GM23338 (cell line): ENCODE measurements at regions not wholly inside any gene's neighbourhood (a gene's known extent, or its start where the extent isn't known, plus 50 kb on each side); places are given as distances from the start of the nearest gene placed in this dataset.

ENCODE experiments used
- ATAC-seq: fragments of 200-7000 bp; cut with Tn5 transposase; 3 replicates; pipeline ENCODE4 v1.9.1; 2020
- DNase-seq: peaks from one replicate; pipeline ENCODE4 v3.0.0-alpha.2; 2015; ENCODE audit warnings: low spot score
- H2AFZ ChIP-seq: fragments of 200-600 bp; sonication (generic); 2 replicates; pipeline ENCODE4 v1.8.0; 2016; ENCODE audit warnings: antibody characterized with exemption, mild to moderate bottlenecking, moderate library complexity
- H3F3A ChIP-seq: fragments of 200-600 bp; sonication (generic); replicated peaks from 2 replicates; pipeline ENCODE4 v1.8.0; 2017; ENCODE audit warnings: antibody characterized with exemption, mixed run types, low read depth
- H3K27ac ChIP-seq: fragments of 200-600 bp; sonication (generic); 2 replicates; pipeline ENCODE4 v1.6.1; 2016; ENCODE audit warnings: low read depth
- H3K27me3 ChIP-seq: fragments of 200-600 bp; sonication (generic); 2 replicates; pipeline ENCODE4 v1.8.0; 2016; ENCODE audit warnings: mild to moderate bottlenecking, mixed run types, moderate library complexity; ENCODE audit not compliant: insufficient read depth
- H3K36me3 ChIP-seq: fragments of 200-600 bp; sonication (generic); 2 replicates; pipeline ENCODE4 v1.8.0; 2016; ENCODE audit warnings: mild to moderate bottlenecking; ENCODE audit not compliant: insufficient read depth
- H3K4me1 ChIP-seq: fragments of 200-600 bp; sonication (generic); 2 replicates; pipeline ENCODE4 v1.8.0; 2016; ENCODE audit warnings: mild to moderate bottlenecking, moderate library complexity; ENCODE audit not compliant: insufficient read depth
- H3K4me2 ChIP-seq: fragments of 200-600 bp; sonication (generic); 2 replicates; pipeline ENCODE4 v1.7.1; 2017; ENCODE audit warnings: mixed run types
- H3K4me3 ChIP-seq: fragments of 200-600 bp; sonication (generic); 2 replicates; pipeline ENCODE4 v1.6.1; 2016; ENCODE audit warnings: mixed run types
- H3K79me2 ChIP-seq: fragments of 200-600 bp; sonication (generic); replicated peaks from 2 replicates; pipeline ENCODE4 v1.8.0; 2017; ENCODE audit warnings: mild to moderate bottlenecking; ENCODE audit not compliant: insufficient read depth
- H3K9me2 ChIP-seq: fragments of 200-600 bp; sonication (generic); 2 replicates; pipeline ENCODE4 v1.8.0; 2017; ENCODE audit not compliant: insufficient read depth
- H4K20me1 ChIP-seq: fragments of 200-600 bp; sonication (generic); replicated peaks from 2 replicates; pipeline ENCODE4 v1.8.0; 2017; ENCODE audit warnings: mild to moderate bottlenecking; ENCODE audit not compliant: insufficient read depth
- H3K27ac Mint-ChIP-seq: 2 replicates; pipeline ENCODE4 v1.8.0; 2020; ENCODE audit warnings: inconsistent platforms, mild to moderate bottlenecking, moderate library complexity, mixed read lengths
- H3K27me3 Mint-ChIP-seq: 3 replicates; pipeline ENCODE4 v1.8.0; 2022; ENCODE audit warnings: low read depth, mild to moderate bottlenecking, moderate library complexity, mixed read lengths, inconsistent platforms; ENCODE audit not compliant: insufficient read depth, poor library complexity
- H3K36me3 Mint-ChIP-seq: 3 replicates; pipeline ENCODE4 v1.8.0; 2021; ENCODE audit warnings: low read depth, mild to moderate bottlenecking, inconsistent platforms, moderate library complexity, mixed read lengths
- H3K4me1 Mint-ChIP-seq: 3 replicates; pipeline ENCODE4 v1.8.0; 2020; ENCODE audit warnings: mild to moderate bottlenecking, inconsistent platforms, mixed read lengths
- H3K4me3 Mint-ChIP-seq: 3 replicates; pipeline ENCODE4 v1.8.0; 2021; ENCODE audit warnings: moderate library complexity, mild to moderate bottlenecking, inconsistent platforms, mixed read lengths
- H3K9me3 Mint-ChIP-seq: 3 replicates; pipeline ENCODE4 v1.8.0; 2020; ENCODE audit warnings: moderate library complexity, mild to moderate bottlenecking, inconsistent platforms, mixed read lengths
- CREB1 ChIP-seq: fragments of 250-450 bp; sonication (Bioruptor Pico); IDR thresholded peaks from 2 replicates; pipeline ENCODE4 v1.5.0; 2020; ENCODE audit warnings: low read depth, mild to moderate bottlenecking, moderate library complexity
- EZH2 ChIP-seq: fragments of 200-600 bp; sonication (generic); IDR thresholded peaks from one replicate; pipeline ENCODE4 v1.8.0; 2017; ENCODE audit warnings: antibody characterized with exemption, mild to moderate bottlenecking, low read depth; ENCODE audit not compliant: unreplicated experiment
- EZH2phosphoT487 ChIP-seq: fragments of 200-600 bp; sonication (generic); IDR thresholded peaks from one replicate; pipeline ENCODE4 v1.8.1; 2018; ENCODE audit warnings: antibody characterized with exemption; ENCODE audit not compliant: unreplicated experiment
- JUNB ChIP-seq: IDR thresholded peaks from one replicate; pipeline ENCODE4 v1.6.1; 2016; ENCODE audit warnings: antibody characterized with exemption; ENCODE audit not compliant: unreplicated experiment
- NANOG ChIP-seq: IDR thresholded peaks from 2 replicates; pipeline ENCODE4 v1.6.1; 2016; ENCODE audit warnings: antibody characterized with exemption, borderline replicate concordance
- REST ChIP-seq: IDR thresholded peaks from one replicate; pipeline ENCODE4 v1.6.1; 2018; ENCODE audit warnings: antibody characterized with exemption; ENCODE audit not compliant: unreplicated experiment
- STAT1 ChIP-seq: IDR thresholded peaks from one replicate; pipeline ENCODE4 v1.6.1; 2016; ENCODE audit warnings: antibody characterized with exemption; ENCODE audit not compliant: unreplicated experiment
- ZNF114 ChIP-seq: fragments of 250-450 bp; sonication (Bioruptor Pico); IDR thresholded peaks from 2 replicates; pipeline ENCODE4 v1.5.0; 2020; ENCODE audit warnings: mild to moderate bottlenecking, moderate library complexity
- ZNF331 ChIP-seq: fragments of 250-450 bp; sonication (Bioruptor Pico); IDR thresholded peaks from 2 replicates; pipeline ENCODE4 v1.5.0; 2020; ENCODE audit warnings: low read depth, mild to moderate bottlenecking, moderate library complexity
- ZNF462 ChIP-seq: fragments of 250-450 bp; sonication (Bioruptor Pico); IDR thresholded peaks from 2 replicates; pipeline ENCODE4 v1.5.0; 2020; ENCODE audit warnings: mild to moderate bottlenecking, moderate library complexity
- TF ChIP-seq, protein P1 (sequence below), 2 experiments: fragments of 200-600 bp in 1 of 2; sonication (generic) in 1 of 2; conservative IDR thresholded peaks; 2 replicates each; pipeline versions ENCODE4 v1.5.1 to v1.6.1; 2016 to 2017; ENCODE audit warnings: antibody characterized with exemption in 2 of 2, low read depth in 2 of 2, mild to moderate bottlenecking in 2 of 2, moderate library complexity in 1 of 2
- TF ChIP-seq, protein P2 (sequence below): IDR thresholded peaks from 2 replicates; pipeline ENCODE4 v1.6.1; 2016; ENCODE audit warnings: antibody characterized with exemption

DNA sequence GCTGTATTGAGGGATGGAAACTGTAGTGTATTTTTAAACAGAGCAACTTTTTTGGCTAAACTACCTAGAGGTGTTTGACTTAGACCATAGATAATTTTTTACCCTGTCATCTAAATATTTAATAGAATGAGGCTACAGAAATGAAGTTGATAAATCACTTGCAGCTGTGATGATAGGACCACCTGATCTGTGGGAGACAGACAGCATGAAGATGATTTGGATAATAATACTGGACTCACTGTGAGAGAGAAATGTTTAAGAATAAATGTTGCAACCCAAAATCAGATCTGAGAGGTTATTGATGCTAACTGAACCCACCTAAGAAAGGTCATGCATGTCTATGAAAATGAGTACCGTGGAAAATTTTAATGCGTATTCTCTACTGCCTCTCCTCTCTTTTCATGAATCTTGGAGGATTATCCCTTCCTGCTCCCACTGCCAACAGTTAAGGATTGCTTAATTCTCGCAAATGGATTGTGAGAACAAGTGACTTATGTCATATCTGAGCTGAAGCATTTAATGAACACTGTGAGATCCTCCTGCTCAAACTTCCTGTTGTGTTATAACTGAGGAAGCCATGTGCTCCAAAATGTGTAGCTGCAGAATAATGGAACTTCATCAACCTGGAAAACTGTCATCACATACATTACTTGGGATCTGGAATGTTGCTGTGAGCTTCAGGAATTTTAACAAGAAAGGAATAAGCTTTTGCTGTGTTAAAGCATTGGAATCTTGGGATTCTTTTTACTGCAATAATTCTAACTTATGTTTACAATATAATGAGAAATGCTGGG lies 617.9 kb upstream of the CDH18 start (continued):
- no peak for TF ChIP-seq CREB1 (CRISPR knock-in tag)
- TF ChIP-seq EZH2phosphoT487: no peak
- no peak for TF ChIP-seq STAT1

DNA sequence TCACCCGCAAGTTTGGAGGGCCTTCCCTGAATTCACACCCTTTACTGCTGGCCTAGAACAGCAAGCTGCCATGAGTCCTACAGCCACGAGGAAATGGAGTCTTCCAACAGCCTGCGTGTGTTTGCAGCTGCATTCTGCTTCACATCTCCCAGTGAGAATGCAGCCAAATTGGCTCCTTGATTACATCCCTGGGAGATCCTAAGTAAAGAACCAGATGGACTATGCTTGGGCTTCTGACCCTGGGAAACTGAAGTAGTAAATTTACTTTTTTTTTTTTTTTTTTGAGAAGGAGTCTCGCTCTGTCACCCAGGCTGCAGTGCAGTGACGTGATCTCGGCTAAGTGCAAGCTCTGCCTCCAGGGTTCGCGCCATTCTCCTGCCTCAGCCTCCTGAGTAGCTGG lies 617.0 kb upstream of the CDH18 start:
- H3K27me3 ChIP-seq: no peaks in the 10 kb centered on the region
- Mint-ChIP-seq H3K36me3 (no peaks in the 10 kb centered on the region), H3K9me3 (no peaks in the 10 kb centered on the region), H3K27me3 (no peaks in the 10 kb centered on the region), H3K4me3 (no peak overlapping the region), H3K4me1 (peaks cover 16% of the 10 kb centered on the region), H3K27ac (no peak overlapping the region)
- H3K4me2 ChIP-seq: no peak overlapping the region
- H3K9me2 ChIP-seq: peaks cover 5% of the 10 kb centered on the region; the same call in 1 of the 2 replicates
- H4K20me1 ChIP-seq: no peaks in the 10 kb centered on the region
- DNase-seq (no peak), ATAC-seq (no peak)
- H3K79me2 ChIP-seq: no peaks in the 10 kb centered on the region
- H3K4me3 ChIP-seq: no peak overlapping the region
- peaks cover 18% of the 10 kb centered on the region for H3K4me1 ChIP-seq
- H3K36me3 ChIP-seq: no peaks in the 10 kb centered on the region
- no peak overlapping the region for H3K27ac ChIP-seq
- H3F3A ChIP-seq: no peaks in the 10 kb centered on the region
- H2AFZ ChIP-seq: no peak overlapping the region
- TF ChIP-seq, protein P1, sequence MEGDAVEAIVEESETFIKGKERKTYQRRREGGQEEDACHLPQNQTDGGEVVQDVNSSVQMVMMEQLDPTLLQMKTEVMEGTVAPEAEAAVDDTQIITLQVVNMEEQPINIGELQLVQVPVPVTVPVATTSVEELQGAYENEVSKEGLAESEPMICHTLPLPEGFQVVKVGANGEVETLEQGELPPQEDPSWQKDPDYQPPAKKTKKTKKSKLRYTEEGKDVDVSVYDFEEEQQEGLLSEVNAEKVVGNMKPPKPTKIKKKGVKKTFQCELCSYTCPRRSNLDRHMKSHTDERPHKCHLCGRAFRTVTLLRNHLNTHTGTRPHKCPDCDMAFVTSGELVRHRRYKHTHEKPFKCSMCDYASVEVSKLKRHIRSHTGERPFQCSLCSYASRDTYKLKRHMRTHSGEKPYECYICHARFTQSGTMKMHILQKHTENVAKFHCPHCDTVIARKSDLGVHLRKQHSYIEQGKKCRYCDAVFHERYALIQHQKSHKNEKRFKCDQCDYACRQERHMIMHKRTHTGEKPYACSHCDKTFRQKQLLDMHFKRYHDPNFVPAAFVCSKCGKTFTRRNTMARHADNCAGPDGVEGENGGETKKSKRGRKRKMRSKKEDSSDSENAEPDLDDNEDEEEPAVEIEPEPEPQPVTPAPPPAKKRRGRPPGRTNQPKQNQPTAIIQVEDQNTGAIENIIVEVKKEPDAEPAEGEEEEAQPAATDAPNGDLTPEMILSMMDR (conservative IDR thresholded peaks at IDR 0.05; ENCODE audit: low read depth in 2 of 2): no peak
- TF ChIP-seq JUNB (no peak), EZH2phosphoT487 (no peak), EZH2 (no peak), ZNF331 (no peak), ZNF114 (CRISPR knock-in tag) (no peak), REST (no peak), CREB1 (CRISPR knock-in tag) (no peak), STAT1 (no peak), NANOG (no peak), ZNF462 (CRISPR knock-in tag) (no peak)
- TF ChIP-seq, protein P2, sequence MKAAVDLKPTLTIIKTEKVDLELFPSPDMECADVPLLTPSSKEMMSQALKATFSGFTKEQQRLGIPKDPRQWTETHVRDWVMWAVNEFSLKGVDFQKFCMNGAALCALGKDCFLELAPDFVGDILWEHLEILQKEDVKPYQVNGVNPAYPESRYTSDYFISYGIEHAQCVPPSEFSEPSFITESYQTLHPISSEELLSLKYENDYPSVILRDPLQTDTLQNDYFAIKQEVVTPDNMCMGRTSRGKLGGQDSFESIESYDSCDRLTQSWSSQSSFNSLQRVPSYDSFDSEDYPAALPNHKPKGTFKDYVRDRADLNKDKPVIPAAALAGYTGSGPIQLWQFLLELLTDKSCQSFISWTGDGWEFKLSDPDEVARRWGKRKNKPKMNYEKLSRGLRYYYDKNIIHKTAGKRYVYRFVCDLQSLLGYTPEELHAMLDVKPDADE: no peak
